ENCODE measurements at regions not wholly inside any gene's neighbourhood (a gene's known extent, or its start where the extent isn't known, plus 50 kb on each side); places are given as distances from the start of the nearest gene placed in this dataset.

DNA sequence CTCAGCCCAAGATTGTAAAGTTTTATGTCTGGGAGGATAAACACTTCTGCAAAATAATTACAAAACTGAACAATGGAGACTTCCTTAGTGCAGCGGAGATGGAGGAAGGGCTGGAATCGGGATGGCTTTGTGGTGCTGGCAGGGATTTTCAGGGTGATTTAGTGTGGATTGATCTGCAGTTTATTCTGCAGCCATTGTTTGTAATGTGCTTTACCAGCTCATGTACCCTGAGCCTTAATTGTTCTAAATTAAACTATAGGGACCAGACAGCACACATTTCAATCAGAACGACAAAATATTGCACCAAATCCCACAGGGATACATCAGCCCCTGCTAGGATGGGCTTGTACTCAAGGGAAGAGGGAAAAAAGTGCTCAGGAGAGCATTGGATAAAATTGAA, 103.2 kb upstream of the ONECUT1 start:
- H3K27me3 Mint-ChIP-seq (ENCODE audit: low read depth): peaks cover 6% of the 10 kb centered on the region
- H2BK20ac ChIP-seq (ENCODE audit: low read depth, low read length, poor library complexity, severe bottlenecking): no peak overlapping the region
- H2BK15ac ChIP-seq (ENCODE audit: low read depth, low read length): no peak overlapping the region
- TF ChIP-seq, protein P1, sequence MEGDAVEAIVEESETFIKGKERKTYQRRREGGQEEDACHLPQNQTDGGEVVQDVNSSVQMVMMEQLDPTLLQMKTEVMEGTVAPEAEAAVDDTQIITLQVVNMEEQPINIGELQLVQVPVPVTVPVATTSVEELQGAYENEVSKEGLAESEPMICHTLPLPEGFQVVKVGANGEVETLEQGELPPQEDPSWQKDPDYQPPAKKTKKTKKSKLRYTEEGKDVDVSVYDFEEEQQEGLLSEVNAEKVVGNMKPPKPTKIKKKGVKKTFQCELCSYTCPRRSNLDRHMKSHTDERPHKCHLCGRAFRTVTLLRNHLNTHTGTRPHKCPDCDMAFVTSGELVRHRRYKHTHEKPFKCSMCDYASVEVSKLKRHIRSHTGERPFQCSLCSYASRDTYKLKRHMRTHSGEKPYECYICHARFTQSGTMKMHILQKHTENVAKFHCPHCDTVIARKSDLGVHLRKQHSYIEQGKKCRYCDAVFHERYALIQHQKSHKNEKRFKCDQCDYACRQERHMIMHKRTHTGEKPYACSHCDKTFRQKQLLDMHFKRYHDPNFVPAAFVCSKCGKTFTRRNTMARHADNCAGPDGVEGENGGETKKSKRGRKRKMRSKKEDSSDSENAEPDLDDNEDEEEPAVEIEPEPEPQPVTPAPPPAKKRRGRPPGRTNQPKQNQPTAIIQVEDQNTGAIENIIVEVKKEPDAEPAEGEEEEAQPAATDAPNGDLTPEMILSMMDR (conservative IDR thresholded peaks at IDR 0.05): no peak
- no peak overlapping the region for H2AK5ac ChIP-seq (ENCODE audit: insufficient read length, low read length)
- no peaks in the 10 kb centered on the region for H3K9me3 Mint-ChIP-seq
- no peak overlapping the region for H4K5ac ChIP-seq (ENCODE audit: insufficient read length, low read depth, low read length)
- WGBS (ENCODE audit: extremely low coverage, insufficient read length, low lambda C conversion rate): no CpG with 5 or more reads among the region's 3 CpGs
- H3K27ac Mint-ChIP-seq: no peak overlapping the region
- H4K8ac ChIP-seq (replicated peaks; ENCODE audit: insufficient read length, low read depth, low read length): no peak overlapping the region
- H3K79me1 ChIP-seq (ENCODE audit: insufficient read depth, low read depth, low read length, poor library complexity, severe bottlenecking): no peaks in the 10 kb centered on the region
- no peak overlapping the region for H3K9ac ChIP-seq (ENCODE audit: extremely low read depth, insufficient read length, low read length)
- H4K20me1 ChIP-seq (ENCODE audit: control insufficient read depth, insufficient read depth, insufficient read length): no peaks in the 10 kb centered on the region
- no peaks in the 10 kb centered on the region for H3K36me3 Mint-ChIP-seq (ENCODE audit: insufficient read depth in 1 of 3, low read depth in 3 of 3)
- H3K4me3 Mint-ChIP-seq: no peak overlapping the region
- H3K14ac ChIP-seq (ENCODE audit: insufficient read depth, low read length): no peak overlapping the region
- no peak overlapping the region for H4K91ac ChIP-seq (ENCODE audit: insufficient read length, low read depth, low read length)
- no peaks in the 10 kb centered on the region for H3K4me1 ChIP-seq (ENCODE audit: insufficient read depth, low read length)
- no peaks in the 10 kb centered on the region for H3K79me2 ChIP-seq (ENCODE audit: insufficient read depth, low read length)
- H3K27ac ChIP-seq (ENCODE audit: insufficient read length, low read depth, low read length): no peak overlapping the region
- no peaks in the 10 kb centered on the region for H3K23me2 ChIP-seq (ENCODE audit: insufficient read length, low read depth, low read length, poor library complexity, severe bottlenecking)
- no peak overlapping the region for H2BK120ac ChIP-seq (ENCODE audit: low read depth, low read length, poor library complexity, severe bottlenecking)
- H3K18ac ChIP-seq (ENCODE audit: insufficient read length, low read depth, low read length): no peak overlapping the region
- H3K4me1 Mint-ChIP-seq: no peaks in the 10 kb centered on the region
- H3K4me2 ChIP-seq (ENCODE audit: insufficient read depth, insufficient read length, low read length): no peak overlapping the region
- no peak overlapping the region for H2BK12ac ChIP-seq (ENCODE audit: insufficient read length, low read depth, low read length)
- no peak overlapping the region for H3T11ph ChIP-seq (ENCODE audit: low read length)
- no peak overlapping the region for H3K4ac ChIP-seq (ENCODE audit: low read depth, low read length)
- H3K27me3 ChIP-seq (ENCODE audit: insufficient read depth, low read length): no peaks in the 10 kb centered on the region; the same call in 1 of the 2 replicates
- H3K23ac ChIP-seq (ENCODE audit: insufficient read length, low read depth, low read length): no peak overlapping the region
- H3K9me3 ChIP-seq (ENCODE audit: control insufficient read depth, low read depth, low read length): no peaks in the 10 kb centered on the region
- H2AFZ ChIP-seq (ENCODE audit: low read length): no peak overlapping the region
- H3K56ac ChIP-seq (ENCODE audit: insufficient read length, low read depth, low read length): no peak overlapping the region
- no peak for DNase-seq
- no peak overlapping the region for H2BK5ac ChIP-seq (ENCODE audit: insufficient read length, low read length)
